MG63 (cell line): ENCODE measurements at regions not wholly inside any gene's neighbourhood (a gene's known extent, or its start where the extent isn't known, plus 50 kb on each side); places are given as distances from the start of the nearest gene placed in this dataset.
"Not testable (repeated sequence)": the region's sequence is repeated elsewhere in the genome, so short reads cannot be mapped to it uniquely, and the experiment has no call there.

Source experiments
- DNase-seq: peaks from one replicate; pipeline ENCODE4 v3.0.0-alpha.2; 2020
- H3K27me3 ChIP-seq: fragments of 250-450 bp; sonication (Bioruptor Pico); 2 replicates; pipeline ENCODE4 v1.5.1; 2020; ENCODE audit warnings: mild to moderate bottlenecking, moderate library complexity
- H3K36me3 ChIP-seq: fragments of 250-450 bp; sonication (Bioruptor Pico); 2 replicates; pipeline ENCODE4 v1.5.1; 2020; ENCODE audit warnings: mild to moderate bottlenecking, moderate library complexity
- H3K4me3 ChIP-seq: fragments of 250-450 bp; sonication (Bioruptor Pico); 2 replicates; pipeline ENCODE4 v1.5.1; 2020; ENCODE audit warnings: mild to moderate bottlenecking, moderate library complexity
- H3K9me3 ChIP-seq: fragments of 250-450 bp; sonication (Bioruptor Pico); 2 replicates; pipeline ENCODE4 v1.5.1; 2020; ENCODE audit warnings: mild to moderate bottlenecking, moderate library complexity

- DNase-seq, result no peak
- Histone ChIP-seq H3K27me3 (no peaks in the 10 kb centered on the region), H3K36me3 (no peaks in the 10 kb centered on the region), H3K9me3 (no peaks in the 10 kb centered on the region), H3K4me3 (no peak overlapping the region)
Measured at GRCh38 chr5:40346901-40347300, 332.8 kb upstream of the PTGER4 start.

GRCh38 chr5:40338434-40338833 is 341.3 kb upstream of the PTGER4 start:
- H3K9me3 ChIP-seq, DNase-seq, H3K36me3 ChIP-seq, H3K4me3 ChIP-seq, H3K27me3 ChIP-seq: not testable (repeated sequence)

GRCh38 chr5:40334242-40334635 is 345.5 kb upstream of the PTGER4 start:
- Histone ChIP-seq H3K36me3 (no peaks in the 10 kb centered on the region), H3K4me3 (no peak overlapping the region), H3K27me3 (no peaks in the 10 kb centered on the region), H3K9me3 (no peaks in the 10 kb centered on the region)
- DNase-seq, result no peak

DNA sequence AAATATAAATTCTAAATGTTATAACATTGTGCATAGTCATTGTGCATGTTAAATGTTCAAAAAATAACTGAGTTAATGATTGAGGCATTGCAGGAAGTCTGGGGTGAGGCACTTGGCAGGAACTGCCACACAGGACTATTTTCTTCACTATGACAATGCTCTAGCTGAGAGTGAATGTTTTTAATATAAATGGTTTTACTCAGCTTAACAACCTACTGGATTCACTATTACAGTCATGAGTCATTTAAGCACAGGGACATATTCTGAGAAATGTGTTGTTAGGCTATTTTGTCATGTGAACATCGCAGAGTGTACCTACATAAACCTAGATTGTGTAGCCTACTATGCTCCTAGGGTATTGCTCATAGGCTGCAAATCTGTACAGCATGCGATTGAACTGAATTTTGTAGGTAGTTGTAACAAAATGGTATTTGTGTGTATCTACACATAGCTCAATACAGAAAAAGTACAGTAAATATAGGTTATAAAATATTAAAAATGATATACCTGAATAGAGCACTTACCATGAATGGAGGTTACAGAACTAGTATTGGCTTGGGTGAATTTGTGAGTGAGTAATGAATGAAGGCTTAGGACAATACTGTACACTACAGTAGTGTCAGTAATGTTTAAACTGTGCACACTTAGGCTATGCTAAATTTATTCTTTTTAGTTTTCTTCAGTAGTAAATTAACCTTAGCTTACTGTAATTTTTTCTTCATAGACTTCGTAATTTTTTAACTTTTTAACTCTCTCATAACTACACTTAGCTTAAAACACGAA is 346.1 kb upstream of the PTGER4 start:
- no peaks in the 10 kb centered on the region for H3K36me3 ChIP-seq
- H3K27me3 ChIP-seq, result no peaks in the 10 kb centered on the region
- DNase-seq, result peak; percentile 59
- H3K4me3 ChIP-seq, result no peak overlapping the region
- H3K9me3 ChIP-seq, result no peaks in the 10 kb centered on the region

DNA sequence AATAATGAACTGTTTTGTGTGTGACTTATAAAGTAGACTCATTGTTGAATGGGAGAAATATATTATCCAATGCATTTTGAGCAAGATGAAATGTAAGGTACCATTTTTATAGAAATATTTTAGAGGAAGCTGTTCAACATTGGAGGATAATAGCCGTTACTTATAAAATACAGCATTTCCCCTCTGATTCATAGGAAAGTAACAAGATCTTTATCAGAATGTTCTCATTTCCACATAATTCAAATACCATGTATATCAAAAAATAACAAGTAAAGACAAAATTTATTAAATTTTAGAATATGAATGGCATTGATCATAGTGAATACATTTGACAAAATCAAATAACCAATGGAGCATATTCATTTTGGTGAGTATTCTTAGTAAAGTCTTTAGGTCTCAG is 346.7 kb upstream of the PTGER4 start:
- no peak overlapping the region for H3K4me3 ChIP-seq
- DNase-seq, result no peak
- no peaks in the 10 kb centered on the region for H3K9me3 ChIP-seq
- no peaks in the 10 kb centered on the region for H3K27me3 ChIP-seq
- no peaks in the 10 kb centered on the region for H3K36me3 ChIP-seq

- H3K36me3 ChIP-seq, result no peaks in the 10 kb centered on the region
- H3K27me3 ChIP-seq, result no peaks in the 10 kb centered on the region
- no peak for DNase-seq
- H3K4me3 ChIP-seq, result no peak overlapping the region
- no peaks in the 10 kb centered on the region for H3K9me3 ChIP-seq
Measured at GRCh38 chr5:40331616-40332015, 348.1 kb upstream of the PTGER4 start.

DNA sequence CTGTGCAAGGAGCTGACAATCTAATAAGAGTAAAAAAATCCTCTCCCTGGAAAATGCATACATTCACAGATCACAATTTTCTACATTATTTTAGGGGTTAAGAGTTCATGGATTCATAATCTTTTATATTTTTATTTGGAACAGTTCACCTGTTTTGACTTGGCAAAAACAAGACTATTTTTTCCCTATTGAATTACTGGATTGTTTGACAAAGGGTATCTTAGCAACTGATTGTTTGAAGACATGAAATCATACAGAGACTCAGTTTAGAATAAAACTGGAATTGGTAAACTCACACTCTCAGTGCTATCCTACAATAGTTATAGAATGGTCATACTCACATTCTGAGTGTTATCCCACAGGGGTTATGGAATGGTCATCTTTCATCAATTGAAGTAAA is 358.2 kb upstream of the PTGER4 start:
- DNase-seq, result no peak
- Histone ChIP-seq H3K4me3 (no peak overlapping the region), H3K36me3 (no peaks in the 10 kb centered on the region), H3K9me3 (no peaks in the 10 kb centered on the region), H3K27me3 (no peaks in the 10 kb centered on the region)

GRCh38 chr5:40318395-40318794 is 361.3 kb upstream of the PTGER4 start:
- Histone ChIP-seq H3K36me3 (no peaks in the 10 kb centered on the region), H3K4me3 (no peak overlapping the region), H3K9me3 (no peaks in the 10 kb centered on the region), H3K27me3 (no peaks in the 10 kb centered on the region)
- DNase-seq, result no peak

- no peaks in the 10 kb centered on the region for H3K9me3 ChIP-seq
Measured at GRCh38 chr5:40317023-40317422, 362.7 kb upstream of the PTGER4 start.

GRCh38 chr5:40315126-40315525 is 364.6 kb upstream of the PTGER4 start:
- no peak for DNase-seq
- no peaks in the 10 kb centered on the region for H3K9me3 ChIP-seq
- no peak overlapping the region for H3K4me3 ChIP-seq
- H3K36me3 ChIP-seq, result no peaks in the 10 kb centered on the region
- no peaks in the 10 kb centered on the region for H3K27me3 ChIP-seq

More at GRCh38 chr5:40317023-40317422, 362.7 kb upstream of the PTGER4 start:
- no peak for DNase-seq
- H3K27me3 ChIP-seq, result no peaks in the 10 kb centered on the region
- no peaks in the 10 kb centered on the region for H3K36me3 ChIP-seq
- H3K4me3 ChIP-seq, result no peak overlapping the region

DNA sequence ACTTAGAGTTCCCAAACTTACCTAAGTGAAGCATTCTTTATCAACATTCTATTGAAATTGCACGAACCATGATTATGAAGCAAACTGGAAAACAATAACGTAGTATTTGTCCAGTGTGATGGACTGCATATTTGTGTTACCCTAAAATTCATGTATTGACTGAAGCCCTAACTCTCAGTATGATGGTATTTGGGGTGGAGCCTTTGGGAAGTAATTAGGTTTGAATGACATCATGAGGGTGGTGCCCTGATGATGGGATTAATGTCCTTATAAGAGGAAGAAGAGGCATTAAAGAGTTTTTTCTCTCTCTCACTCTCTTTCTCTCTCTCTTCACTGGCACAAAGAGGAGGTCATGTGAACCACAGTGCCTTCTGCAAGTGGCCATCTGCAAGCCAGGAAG is 365.4 kb upstream of the PTGER4 start:
- DNase-seq, result no peak
- H3K27me3 ChIP-seq, result no peaks in the 10 kb centered on the region
- H3K9me3 ChIP-seq, result no peaks in the 10 kb centered on the region
- no peaks in the 10 kb centered on the region for H3K36me3 ChIP-seq
- H3K4me3 ChIP-seq, result no peak overlapping the region

DNA sequence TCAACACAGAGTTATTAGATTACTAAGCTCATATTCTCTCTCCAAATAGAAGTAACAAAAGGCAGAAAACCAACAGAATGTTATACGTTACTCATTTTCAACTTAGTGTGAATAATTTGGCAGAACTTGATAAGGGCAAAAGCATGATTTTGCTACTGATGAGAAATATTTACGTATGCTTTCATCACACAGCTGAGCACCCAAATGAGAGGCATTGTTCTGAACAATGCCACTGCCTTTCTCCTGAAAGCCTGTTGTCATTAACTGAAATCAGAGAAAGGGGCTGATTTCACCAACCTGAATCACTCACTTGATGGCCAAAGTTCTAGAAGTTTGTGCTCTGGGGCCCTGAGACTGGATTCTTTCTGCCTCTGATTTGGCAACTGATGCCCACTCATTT is 367.5 kb upstream of the PTGER4 start:
- H3K36me3 ChIP-seq, result no peaks in the 10 kb centered on the region
- H3K4me3 ChIP-seq, result no peak overlapping the region
- no peak for DNase-seq
- no peaks in the 10 kb centered on the region for H3K9me3 ChIP-seq
- H3K27me3 ChIP-seq, result no peaks in the 10 kb centered on the region

- H3K4me3 ChIP-seq, result no peak overlapping the region
- H3K36me3 ChIP-seq, result no peaks in the 10 kb centered on the region
- no peak for DNase-seq
- no peaks in the 10 kb centered on the region for H3K9me3 ChIP-seq
- H3K27me3 ChIP-seq, result no peaks in the 10 kb centered on the region
Measured at GRCh38 chr5:40309851-40310250, 369.9 kb upstream of the PTGER4 start.

DNA sequence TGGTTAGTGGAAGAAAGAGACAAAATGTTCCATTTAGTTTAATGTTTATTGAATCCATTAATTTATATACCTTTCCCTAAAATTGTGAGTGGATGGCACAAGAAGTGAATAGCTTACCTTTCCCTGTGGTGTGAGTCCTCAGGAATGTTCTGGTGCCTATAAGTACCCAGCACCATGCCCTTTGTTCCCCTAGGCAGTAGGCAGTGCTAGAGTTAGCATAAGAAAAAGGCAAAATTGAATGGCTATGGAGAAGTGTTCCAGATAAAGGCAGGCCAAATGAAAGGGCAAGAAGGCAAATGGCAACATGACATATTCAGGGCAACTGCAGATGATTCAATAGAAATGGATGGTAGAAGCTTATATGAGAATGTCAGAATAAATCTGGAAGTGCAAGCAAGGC is 370.8 kb upstream of the PTGER4 start:
- no peak for DNase-seq
- Histone ChIP-seq H3K27me3 (no peaks in the 10 kb centered on the region), H3K36me3 (no peaks in the 10 kb centered on the region), H3K9me3 (no peaks in the 10 kb centered on the region), H3K4me3 (no peak overlapping the region)

GRCh38 chr5:40307920-40308319 is 371.8 kb upstream of the PTGER4 start:
- no peak for DNase-seq
- Histone ChIP-seq H3K4me3 (no peak overlapping the region), H3K27me3 (no peaks in the 10 kb centered on the region), H3K9me3 (no peaks in the 10 kb centered on the region), H3K36me3 (no peaks in the 10 kb centered on the region)

GRCh38 chr5:40306869-40307487 is 372.7 kb upstream of the PTGER4 start:
- no peaks in the 10 kb centered on the region for H3K9me3 ChIP-seq
- H3K4me3 ChIP-seq, result no peak overlapping the region
- DNase-seq, result no peak
- no peaks in the 10 kb centered on the region for H3K27me3 ChIP-seq
- H3K36me3 ChIP-seq, result no peaks in the 10 kb centered on the region

DNA sequence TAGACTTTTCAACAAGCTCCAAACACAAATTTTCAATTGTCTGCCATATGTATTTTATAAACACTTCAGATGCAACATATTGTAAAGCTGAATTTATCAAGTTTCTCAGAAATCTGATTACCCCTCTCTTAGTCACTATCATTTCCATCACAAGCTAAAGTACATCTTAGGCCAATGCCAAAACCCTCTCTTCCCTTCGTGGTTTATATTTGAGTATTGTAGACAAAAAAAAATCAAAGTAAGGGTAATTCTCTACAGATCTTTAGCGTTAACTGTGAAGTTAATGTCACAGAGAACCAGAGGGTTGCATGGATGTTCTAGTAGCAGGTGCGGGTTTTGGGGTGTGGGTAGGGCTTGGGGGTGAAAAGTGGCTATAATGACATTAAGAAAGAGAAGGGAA is 387.7 kb upstream of the PTGER4 start:
- no peak for DNase-seq
- H3K27me3 ChIP-seq, result no peaks in the 10 kb centered on the region
- H3K36me3 ChIP-seq, result no peaks in the 10 kb centered on the region
- H3K4me3 ChIP-seq, result no peak overlapping the region
- no peaks in the 10 kb centered on the region for H3K9me3 ChIP-seq

DNA sequence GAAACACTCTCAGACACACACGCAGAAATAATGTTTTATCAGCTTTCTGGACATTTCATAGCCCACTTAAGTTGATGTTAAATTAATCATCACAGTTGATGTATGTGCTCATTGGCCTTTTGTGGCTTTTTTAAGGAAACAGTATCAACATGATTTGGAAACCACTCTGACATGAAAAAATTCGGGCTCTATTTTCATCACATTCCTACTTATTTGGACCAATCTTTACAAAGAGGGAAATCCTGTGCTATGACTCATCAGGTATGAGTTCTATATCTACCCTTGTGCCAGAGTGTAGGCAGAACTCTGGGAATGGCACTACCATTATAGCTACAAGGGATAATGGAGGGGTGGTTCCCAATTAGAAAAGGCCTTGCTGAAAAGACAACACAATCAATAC is 388.4 kb upstream of the PTGER4 start:
- Histone ChIP-seq H3K4me3 (no peak overlapping the region), H3K36me3 (no peaks in the 10 kb centered on the region), H3K27me3 (no peaks in the 10 kb centered on the region), H3K9me3 (no peaks in the 10 kb centered on the region)
- no peak for DNase-seq
